ENCODE measurements at regions not wholly inside any gene's neighbourhood (a gene's known extent, or its start where the extent isn't known, plus 50 kb on each side); places are given as distances from the start of the nearest gene placed in this dataset.
A peak's percentile ranks its signal among the peaks of the same experiment; 100 is the strongest.
"Not testable (repeated sequence)": the region's sequence is repeated elsewhere in the genome, so short reads cannot be mapped to it uniquely, and the experiment has no call there.

DNA sequence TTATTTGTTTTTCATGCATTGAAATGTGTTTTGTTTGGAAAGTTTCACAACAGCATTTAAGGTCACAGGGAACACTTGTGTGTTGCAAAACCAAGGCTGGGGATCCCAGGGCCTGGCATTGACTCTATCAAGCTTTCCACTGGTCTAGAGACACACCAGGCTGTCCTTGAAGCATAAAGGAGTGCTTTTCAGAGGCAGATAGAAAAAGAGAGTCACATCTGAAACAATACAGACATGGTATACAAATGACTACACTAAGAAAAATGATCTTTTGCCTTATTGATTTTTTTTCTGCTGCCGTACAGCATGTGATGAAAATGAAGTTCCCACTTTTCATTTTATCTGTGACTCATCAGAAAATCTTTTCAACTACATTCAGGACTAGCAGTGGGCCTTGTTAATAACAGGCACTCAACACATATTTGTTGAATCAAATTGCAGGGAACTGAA is 61.9 kb upstream of the ZCCHC2 start:
- Mint-ChIP-seq H3K4me1 (ENCODE audit: low read depth, unreplicated experiment) (peaks cover 3% of the 10 kb centered on the region), H3K9me3 (ENCODE audit: unreplicated experiment) (peaks cover 3% of the 10 kb centered on the region), H3K4me3 (ENCODE audit: unreplicated experiment) (no peak overlapping the region), H3K27ac (ENCODE audit: unreplicated experiment) (no peak overlapping the region), H3K27me3 (ENCODE audit: low read depth, unreplicated experiment) (no peaks in the 10 kb centered on the region), H3K36me3 (ENCODE audit: low read depth, unreplicated experiment) (peaks cover 2% of the 10 kb centered on the region)
- FAIRE-seq (no peak), DNase-seq (ENCODE audit: low read depth) (peak; percentile 2)
- Histone ChIP-seq H3K27me3 (ENCODE audit: insufficient read depth, low read length) (peaks cover 3% of the 10 kb centered on the region), H3K9ac (ENCODE audit: low read length) (no peak overlapping the region), H3K79me2 (ENCODE audit: insufficient read depth, low read length) (no peaks in the 10 kb centered on the region), H3K27ac (ENCODE audit: low read depth, low read length) (no peak overlapping the region), H3K4me1 (ENCODE audit: insufficient read depth, low read length) (no peaks in the 10 kb centered on the region), H4K20me1 (ENCODE audit: insufficient read depth, low read length) (no peaks in the 10 kb centered on the region), H2AFZ (ENCODE audit: low read depth, low read length) (no peak overlapping the region), H3K4me2 (ENCODE audit: low read length) (no peak overlapping the region), H3K36me3 (ENCODE audit: insufficient read depth, low read length) (no peaks in the 10 kb centered on the region), H3K9me3 (ENCODE audit: insufficient read depth, low read depth, low read length) (no peaks in the 10 kb centered on the region), H3K4me3 (ENCODE audit: insufficient read depth, low read depth, low read length) (no peak overlapping the region)
- no peak for TF ChIP-seq EZH2 (IDR thresholded peaks at IDR 0.05; ENCODE audit: insufficient read depth, low read length)
- TF ChIP-seq, protein P1, sequence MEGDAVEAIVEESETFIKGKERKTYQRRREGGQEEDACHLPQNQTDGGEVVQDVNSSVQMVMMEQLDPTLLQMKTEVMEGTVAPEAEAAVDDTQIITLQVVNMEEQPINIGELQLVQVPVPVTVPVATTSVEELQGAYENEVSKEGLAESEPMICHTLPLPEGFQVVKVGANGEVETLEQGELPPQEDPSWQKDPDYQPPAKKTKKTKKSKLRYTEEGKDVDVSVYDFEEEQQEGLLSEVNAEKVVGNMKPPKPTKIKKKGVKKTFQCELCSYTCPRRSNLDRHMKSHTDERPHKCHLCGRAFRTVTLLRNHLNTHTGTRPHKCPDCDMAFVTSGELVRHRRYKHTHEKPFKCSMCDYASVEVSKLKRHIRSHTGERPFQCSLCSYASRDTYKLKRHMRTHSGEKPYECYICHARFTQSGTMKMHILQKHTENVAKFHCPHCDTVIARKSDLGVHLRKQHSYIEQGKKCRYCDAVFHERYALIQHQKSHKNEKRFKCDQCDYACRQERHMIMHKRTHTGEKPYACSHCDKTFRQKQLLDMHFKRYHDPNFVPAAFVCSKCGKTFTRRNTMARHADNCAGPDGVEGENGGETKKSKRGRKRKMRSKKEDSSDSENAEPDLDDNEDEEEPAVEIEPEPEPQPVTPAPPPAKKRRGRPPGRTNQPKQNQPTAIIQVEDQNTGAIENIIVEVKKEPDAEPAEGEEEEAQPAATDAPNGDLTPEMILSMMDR (IDR thresholded peaks at IDR 0.05; ENCODE audit: insufficient read depth, low read depth, low read length), result no peak

DNA sequence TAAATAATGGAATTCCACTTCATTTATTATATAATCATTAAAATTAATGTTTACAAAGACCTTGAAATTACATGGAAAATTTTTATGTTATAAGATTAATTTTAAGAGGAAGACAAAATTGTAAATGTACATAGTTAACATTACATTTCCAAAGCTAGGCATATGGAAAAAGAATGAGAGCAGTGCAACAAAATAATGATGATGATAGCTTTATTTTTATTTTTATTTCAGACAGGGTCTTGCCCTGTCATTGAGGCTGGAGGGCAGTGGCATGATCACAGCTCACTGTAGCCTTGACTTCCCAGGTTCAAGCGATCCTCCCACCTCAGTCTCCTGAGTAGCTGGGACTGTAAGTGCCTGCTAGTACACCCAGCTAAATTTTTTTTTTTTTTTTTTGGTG is 61.2 kb upstream of the ZCCHC2 start:
- FAIRE-seq, result no peak
- TF ChIP-seq, protein P1 (IDR thresholded peaks at IDR 0.05; ENCODE audit: insufficient read depth, low read depth, low read length), result no peak
- TF ChIP-seq EZH2 (IDR thresholded peaks at IDR 0.05; ENCODE audit: insufficient read depth, low read length), result no peak

DNA sequence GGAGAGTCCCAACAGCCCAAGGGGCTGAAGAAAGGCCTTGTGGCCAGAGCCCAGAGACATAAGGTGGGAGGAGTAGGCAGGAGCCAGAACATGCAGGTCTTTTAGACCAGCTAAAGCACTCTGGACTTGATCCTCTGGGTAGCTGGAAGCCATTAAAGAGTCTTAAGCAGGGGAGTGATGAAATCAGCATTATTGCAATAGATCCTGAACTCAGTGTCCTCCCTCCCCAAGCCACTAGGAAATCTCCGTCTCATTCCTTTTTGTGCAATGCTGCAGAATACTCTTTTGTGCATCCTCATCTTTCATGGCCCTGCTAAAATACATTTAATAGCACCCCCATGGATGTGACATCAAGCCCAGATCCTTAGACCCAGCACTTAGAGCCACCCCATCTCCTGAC is 58.6 kb upstream of the ZCCHC2 start:
- no peak for DNase-seq (ENCODE audit: low read depth)
- H4K20me1 ChIP-seq (ENCODE audit: insufficient read depth, low read length), result no peaks in the 10 kb centered on the region
- H3K4me3 Mint-ChIP-seq (ENCODE audit: unreplicated experiment), result no peak overlapping the region
- no peak overlapping the region for H3K4me2 ChIP-seq (ENCODE audit: low read length)
- no peak overlapping the region for H3K27ac ChIP-seq (ENCODE audit: low read depth, low read length)
- no peaks in the 10 kb centered on the region for H3K9me3 ChIP-seq (ENCODE audit: insufficient read depth, low read depth, low read length)
- no peaks in the 10 kb centered on the region for H3K4me1 ChIP-seq (ENCODE audit: insufficient read depth, low read length)
- FAIRE-seq, result no peak
- no peak overlapping the region for H3K27ac Mint-ChIP-seq (ENCODE audit: unreplicated experiment)
- H3K4me1 Mint-ChIP-seq (ENCODE audit: low read depth, unreplicated experiment), result peaks cover 3% of the 10 kb centered on the region
- H3K36me3 ChIP-seq (ENCODE audit: insufficient read depth, low read length), result no peaks in the 10 kb centered on the region
- TF ChIP-seq EZH2 (IDR thresholded peaks at IDR 0.05; ENCODE audit: insufficient read depth, low read length), result no peak
- TF ChIP-seq, protein P1 (IDR thresholded peaks at IDR 0.05; ENCODE audit: insufficient read depth, low read depth, low read length), result no peak
- H3K79me2 ChIP-seq (ENCODE audit: insufficient read depth, low read length), result no peaks in the 10 kb centered on the region
- no peak overlapping the region for H2AFZ ChIP-seq (ENCODE audit: low read depth, low read length)
- H3K27me3 ChIP-seq (ENCODE audit: insufficient read depth, low read length), result no peaks in the 10 kb centered on the region
- peaks cover 3% of the 10 kb centered on the region for H3K9me3 Mint-ChIP-seq (ENCODE audit: unreplicated experiment)
- no peaks in the 10 kb centered on the region for H3K27me3 Mint-ChIP-seq (ENCODE audit: low read depth, unreplicated experiment)
- H3K36me3 Mint-ChIP-seq (ENCODE audit: low read depth, unreplicated experiment), result peaks cover 2% of the 10 kb centered on the region
- H3K9ac ChIP-seq (ENCODE audit: low read length), result no peak overlapping the region
- H3K4me3 ChIP-seq (ENCODE audit: insufficient read depth, low read depth, low read length), result no peak overlapping the region

More for the DNA sequence above, 61.2 kb upstream of the ZCCHC2 start:
- no peak overlapping the region for H3K9ac ChIP-seq (ENCODE audit: low read length)
- H3K27me3 ChIP-seq (ENCODE audit: insufficient read depth, low read length), result peaks cover 3% of the 10 kb centered on the region
- no peak overlapping the region for H2AFZ ChIP-seq (ENCODE audit: low read depth, low read length)
- Mint-ChIP-seq H3K9me3 (ENCODE audit: unreplicated experiment) (peaks cover 3% of the 10 kb centered on the region), H3K4me1 (ENCODE audit: low read depth, unreplicated experiment) (peaks cover 3% of the 10 kb centered on the region), H3K27ac (ENCODE audit: unreplicated experiment) (no peak overlapping the region), H3K4me3 (ENCODE audit: unreplicated experiment) (no peak overlapping the region), H3K27me3 (ENCODE audit: low read depth, unreplicated experiment) (no peaks in the 10 kb centered on the region), H3K36me3 (ENCODE audit: low read depth, unreplicated experiment) (peaks cover 2% of the 10 kb centered on the region)
- no peak for DNase-seq (ENCODE audit: low read depth)
- no peaks in the 10 kb centered on the region for H4K20me1 ChIP-seq (ENCODE audit: insufficient read depth, low read length)
- no peak overlapping the region for H3K4me3 ChIP-seq (ENCODE audit: insufficient read depth, low read depth, low read length)
- H3K4me1 ChIP-seq (ENCODE audit: insufficient read depth, low read length), result no peaks in the 10 kb centered on the region
- H3K79me2 ChIP-seq (ENCODE audit: insufficient read depth, low read length), result no peaks in the 10 kb centered on the region
- H3K36me3 ChIP-seq (ENCODE audit: insufficient read depth, low read length), result no peaks in the 10 kb centered on the region
- no peak overlapping the region for H3K27ac ChIP-seq (ENCODE audit: low read depth, low read length)
- H3K4me2 ChIP-seq (ENCODE audit: low read length), result no peak overlapping the region
- no peaks in the 10 kb centered on the region for H3K9me3 ChIP-seq (ENCODE audit: insufficient read depth, low read depth, low read length)

DNA sequence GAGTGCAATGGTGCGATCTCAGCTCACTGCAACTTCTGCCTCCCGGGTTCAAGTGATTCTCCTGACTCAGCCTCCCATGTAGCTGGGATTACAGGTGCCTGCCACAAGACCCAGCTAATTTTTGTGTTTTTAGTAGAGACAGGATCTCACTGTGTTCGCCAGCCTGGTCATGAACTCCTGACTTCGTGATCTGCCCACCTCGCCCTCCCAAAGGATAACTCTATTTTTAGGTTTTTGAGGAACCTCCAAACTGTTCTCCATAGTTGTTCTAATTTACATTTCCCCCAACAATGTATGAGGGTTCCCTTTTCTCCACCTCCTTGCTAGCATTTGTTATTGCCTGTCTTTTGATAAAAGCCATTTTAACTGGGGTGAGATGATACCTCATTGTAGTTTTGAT is 53.7 kb upstream of the ZCCHC2 start:
- not testable (repeated sequence) for H3K27ac ChIP-seq (ENCODE audit: low read depth, low read length); DNase-seq (ENCODE audit: low read depth); H3K4me2 ChIP-seq (ENCODE audit: low read length); H3K9me3 Mint-ChIP-seq (ENCODE audit: unreplicated experiment); H4K20me1 ChIP-seq (ENCODE audit: insufficient read depth, low read length); H3K4me1 ChIP-seq (ENCODE audit: insufficient read depth, low read length); H3K27me3 ChIP-seq (ENCODE audit: insufficient read depth, low read length); H2AFZ ChIP-seq (ENCODE audit: low read depth, low read length); FAIRE-seq; H3K9me3 ChIP-seq (ENCODE audit: insufficient read depth, low read depth, low read length); H3K79me2 ChIP-seq (ENCODE audit: insufficient read depth, low read length); H3K4me3 ChIP-seq (ENCODE audit: insufficient read depth, low read depth, low read length); H3K36me3 ChIP-seq (ENCODE audit: insufficient read depth, low read length); H3K27me3 Mint-ChIP-seq (ENCODE audit: low read depth, unreplicated experiment); H3K27ac Mint-ChIP-seq (ENCODE audit: unreplicated experiment); H3K4me1 Mint-ChIP-seq (ENCODE audit: low read depth, unreplicated experiment); H3K4me3 Mint-ChIP-seq (ENCODE audit: unreplicated experiment); H3K9ac ChIP-seq (ENCODE audit: low read length); H3K36me3 Mint-ChIP-seq (ENCODE audit: low read depth, unreplicated experiment)
